Tibial artery (tissue), 4 donors: ENCODE measurements at regions not wholly inside any gene's neighbourhood (a gene's known extent, or its start where the extent isn't known, plus 50 kb on each side); places are given as distances from the start of the nearest gene placed in this dataset.

Experiments used
- DNase-seq, 2 donors: peaks; one replicate each; pipeline ENCODE4 v3.0.0-alpha.2; 2019
- H3K27ac ChIP-seq, 2 donors: fragments of 200-600 bp; sonication (generic) in 1 of 2; 1 replicate in 1 of 2; 2 replicates in 1 of 2; pipeline ENCODE4 v1.5.1; 2018 to 2019; ENCODE audit warnings: mild to moderate bottlenecking in 1 of 2
- H3K27me3 ChIP-seq, 2 donors: fragments of 200-600 bp; sonication (generic) in 1 of 2; one replicate each; pipeline versions ENCODE4 v1.5.1 to v1.6.0; 2016 to 2019
- H3K36me3 ChIP-seq, 3 donors: fragments of 200-600 bp; sonication (generic) in 2 of 3; one replicate each; pipeline ENCODE4 v1.5.1; 2016 to 2019; ENCODE audit warnings: mild to moderate bottlenecking in 2 of 3
- H3K4me1 ChIP-seq, 4 donors: fragments of 200-600 bp; sonication (generic) in 2 of 4; 1 replicate in 3 of 4; 2 replicates in 1 of 4; pipeline ENCODE4 v1.5.1; 2016 to 2019
- H3K4me3 ChIP-seq, 2 donors: fragments of 200-600 bp; sonication (generic) in 1 of 2; 1 replicate in 1 of 2; 2 replicates in 1 of 2; pipeline ENCODE4 v1.5.1; 2018 to 2019; ENCODE audit warnings: mild to moderate bottlenecking in 2 of 2
- H3K9me3 ChIP-seq, 3 donors: fragments of 200-600 bp; sonication (generic) in 1 of 3; one replicate each; pipeline ENCODE4 v1.5.1; 2016 to 2019
- CTCF ChIP-seq, 2 experiments: fragments of 200-600 bp in 1 of 2; fragments of 450-650 bp in 1 of 2; IDR thresholded peaks; one replicate each; pipeline ENCODE4 v1.5.1; 2017 to 2019; ENCODE audit warnings: antibody characterized with exemption in 2 of 2, mild to moderate bottlenecking in 1 of 2, moderate library complexity in 1 of 2
- intact Hi-C: fragments of 100-400 bp; cut with DNase I; formaldehyde crosslinking; loops from one replicate; pipeline ENCODE4 v1.15.0; 2023; ENCODE audit warnings: low total_unique reads

GRCh38 chr4:116531870-116532269, 553.5 kb downstream of the TRAM1L1 start:
- Histone ChIP-seq H3K4me1 (no peaks in the 10 kb centered on the region), H3K9me3 (no peaks in the 10 kb centered on the region), H3K27ac (no peak overlapping the region), H3K4me3 (no peak overlapping the region), H3K27me3 (no peaks in the 10 kb centered on the region), H3K36me3 (no peaks in the 10 kb centered on the region)
- no peak for TF ChIP-seq CTCF (IDR thresholded peaks at IDR 0.05)
- DNase-seq: no peak
- intact Hi-C loops: no loop called here

- Histone ChIP-seq H3K27ac (no peak overlapping the region), H3K4me3 (no peak overlapping the region), H3K9me3 (no peaks in the 10 kb centered on the region), H3K27me3 (no peaks in the 10 kb centered on the region), H3K36me3 (no peaks in the 10 kb centered on the region), H3K4me1 (no peaks in the 10 kb centered on the region)
- DNase-seq: no peak
- TF ChIP-seq CTCF (IDR thresholded peaks at IDR 0.05): no peak
- intact Hi-C loops: no loop called here
Observed at GRCh38 chr4:116531026-116531425, 554.4 kb downstream of the TRAM1L1 start.

GRCh38 chr4:116530048-116530447, 555.3 kb downstream of the TRAM1L1 start:
- Histone ChIP-seq H3K27ac (no peak overlapping the region), H3K27me3 (no peaks in the 10 kb centered on the region), H3K9me3 (no peaks in the 10 kb centered on the region), H3K4me3 (no peak overlapping the region), H3K4me1 (no peaks in the 10 kb centered on the region), H3K36me3 (no peaks in the 10 kb centered on the region)
- intact Hi-C loops: no loop called here
- DNase-seq: no peak
- TF ChIP-seq CTCF (IDR thresholded peaks at IDR 0.05): no peak

GRCh38 chr4:116529129-116529528, 556.2 kb downstream of the TRAM1L1 start:
- Histone ChIP-seq H3K4me3 (no peak overlapping the region), H3K27me3 (no peaks in the 10 kb centered on the region), H3K36me3 (no peaks in the 10 kb centered on the region), H3K9me3 (no peaks in the 10 kb centered on the region), H3K4me1 (no peaks in the 10 kb centered on the region), H3K27ac (no peak overlapping the region)
- TF ChIP-seq CTCF (IDR thresholded peaks at IDR 0.05): no peak
- no peak for DNase-seq
- intact Hi-C loops: no loop called here

GRCh38 chr4:116522922-116523321, 562.5 kb downstream of the TRAM1L1 start:
- intact Hi-C loops: no loop called here

More at GRCh38 chr4:116522922-116523321, 562.5 kb downstream of the TRAM1L1 start:
- no peaks in the 10 kb centered on the region for H3K4me1 ChIP-seq
- no peaks in the 10 kb centered on the region for H3K36me3 ChIP-seq
- DNase-seq: no peak
- TF ChIP-seq CTCF (IDR thresholded peaks at IDR 0.05): no peak
- H3K27me3 ChIP-seq: no peaks in the 10 kb centered on the region
- no peak overlapping the region for H3K27ac ChIP-seq
- no peak overlapping the region for H3K4me3 ChIP-seq
- H3K9me3 ChIP-seq: no peaks in the 10 kb centered on the region
